NCI-H1436 (cell line): ENCODE measurements at regions not wholly inside any gene's neighbourhood (a gene's known extent, or its start where the extent isn't known, plus 50 kb on each side); places are given as distances from the start of the nearest gene placed in this dataset.

Experiments used
- DNase-seq: peaks from one replicate; lab custom pipeline; 2025; lab: John Stamatoyannopoulos, UW

DNA sequence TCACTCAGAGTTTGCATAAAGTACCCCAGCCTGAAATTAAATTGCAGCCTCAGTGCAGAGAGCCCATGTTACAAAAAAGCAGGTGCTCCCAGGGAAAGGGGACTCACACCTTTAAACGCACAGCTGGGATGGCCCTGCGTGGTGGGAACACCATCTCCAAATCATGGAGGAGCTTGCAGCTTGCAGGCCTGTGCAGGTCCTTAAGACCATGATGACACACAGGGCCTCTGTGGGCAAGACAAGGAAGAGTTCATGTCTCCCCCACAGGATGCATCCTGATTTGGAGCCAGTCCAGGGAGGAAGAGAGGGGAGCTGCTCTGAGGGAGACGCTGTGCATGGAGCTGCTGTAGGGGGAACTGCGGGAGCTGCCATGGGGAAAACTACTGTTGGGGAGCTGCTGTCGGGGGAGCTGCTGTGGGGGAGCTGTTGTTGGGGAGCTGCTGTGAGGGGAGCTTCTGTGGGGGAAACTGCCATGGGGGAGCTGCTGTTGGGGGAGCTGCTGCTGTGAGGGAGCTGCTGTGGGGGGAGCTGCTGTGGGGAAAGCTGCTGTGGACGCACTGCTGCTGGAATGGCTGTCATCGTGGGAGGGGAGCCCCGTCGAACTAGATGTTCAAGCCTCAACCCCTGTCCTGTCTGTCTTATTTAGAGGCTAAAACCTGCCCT is 113.9 kb downstream of the MATN1 start:
- DNase-seq, result no peak

DNA sequence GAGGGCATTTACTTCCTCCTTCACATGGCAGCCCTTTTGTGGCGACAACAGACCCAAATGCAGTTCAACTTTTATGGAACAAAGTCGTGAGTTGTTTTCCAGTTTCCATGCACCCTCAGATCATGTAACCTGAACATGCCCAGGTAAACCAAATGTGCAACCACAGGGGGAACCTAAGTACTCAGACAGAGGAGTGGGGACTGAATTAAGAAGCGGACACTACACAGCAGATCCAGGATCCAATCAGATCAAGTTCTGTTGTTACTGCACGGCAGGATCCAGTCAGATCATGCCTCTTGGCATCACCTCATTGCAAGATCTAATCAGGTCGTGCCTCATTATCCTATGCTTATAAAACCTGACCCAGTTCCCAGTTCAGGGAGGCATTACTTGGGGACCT is 115.7 kb downstream of the MATN1 start:
- no peak for DNase-seq

DNA sequence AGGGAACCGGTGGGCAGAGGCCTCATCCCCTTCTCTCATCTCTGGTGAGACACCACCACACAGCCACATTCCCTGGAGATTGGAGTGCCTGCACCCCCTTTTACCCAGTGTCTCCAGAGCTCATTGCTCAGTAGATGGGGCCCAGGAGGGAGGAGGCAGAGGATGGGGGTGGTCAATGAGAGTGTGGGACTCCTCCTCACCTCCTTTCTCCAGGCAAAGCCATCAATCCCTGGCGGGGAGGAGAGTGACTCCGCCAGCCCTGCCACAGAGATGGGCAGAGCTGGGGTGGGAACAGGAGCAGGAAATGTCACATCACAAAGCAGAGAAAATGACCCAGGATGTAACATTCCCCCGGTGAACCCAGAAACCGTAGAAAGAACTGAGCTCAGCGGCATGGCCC is 117.2 kb downstream of the MATN1 start:
- no peak for DNase-seq

- no peak for DNase-seq
Measured at GRCh38 chr1:30605441-30605920, 117.9 kb downstream of the MATN1 start.

DNA sequence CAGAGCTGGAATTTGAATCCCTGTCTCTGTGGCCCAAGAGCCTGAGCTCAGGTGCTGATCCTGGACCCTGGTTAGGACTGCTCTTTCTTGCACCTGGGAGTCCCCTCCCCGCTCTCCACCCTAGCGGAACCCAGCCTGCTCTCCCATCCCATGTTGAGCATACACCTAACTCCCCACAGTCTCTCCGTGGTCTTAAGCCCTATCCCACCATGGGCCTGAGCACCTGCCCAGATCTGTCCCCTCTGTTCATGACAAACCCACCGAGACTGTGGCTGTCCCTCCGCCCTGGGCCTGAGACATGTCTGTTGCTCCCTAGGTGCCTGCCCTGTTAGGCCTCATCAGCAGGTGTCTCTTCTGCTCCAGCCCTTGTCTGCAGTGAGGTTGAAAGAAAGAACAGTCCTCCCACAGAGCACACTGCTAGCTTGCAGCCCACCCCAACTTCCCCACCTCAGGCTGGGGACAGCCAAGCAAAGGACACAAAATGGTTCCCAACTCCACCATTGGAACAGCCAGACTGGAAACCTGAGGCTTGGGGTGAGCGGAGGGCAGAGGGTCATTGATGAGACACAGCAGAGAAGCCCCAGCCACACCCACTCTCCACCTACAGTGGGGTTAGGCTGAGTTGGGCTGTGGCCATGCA is 118.5 kb downstream of the MATN1 start:
- no peak for DNase-seq

- DNase-seq, result no peak
Measured at GRCh38 chr1:30603081-30603858, 120.1 kb downstream of the MATN1 start.

DNA sequence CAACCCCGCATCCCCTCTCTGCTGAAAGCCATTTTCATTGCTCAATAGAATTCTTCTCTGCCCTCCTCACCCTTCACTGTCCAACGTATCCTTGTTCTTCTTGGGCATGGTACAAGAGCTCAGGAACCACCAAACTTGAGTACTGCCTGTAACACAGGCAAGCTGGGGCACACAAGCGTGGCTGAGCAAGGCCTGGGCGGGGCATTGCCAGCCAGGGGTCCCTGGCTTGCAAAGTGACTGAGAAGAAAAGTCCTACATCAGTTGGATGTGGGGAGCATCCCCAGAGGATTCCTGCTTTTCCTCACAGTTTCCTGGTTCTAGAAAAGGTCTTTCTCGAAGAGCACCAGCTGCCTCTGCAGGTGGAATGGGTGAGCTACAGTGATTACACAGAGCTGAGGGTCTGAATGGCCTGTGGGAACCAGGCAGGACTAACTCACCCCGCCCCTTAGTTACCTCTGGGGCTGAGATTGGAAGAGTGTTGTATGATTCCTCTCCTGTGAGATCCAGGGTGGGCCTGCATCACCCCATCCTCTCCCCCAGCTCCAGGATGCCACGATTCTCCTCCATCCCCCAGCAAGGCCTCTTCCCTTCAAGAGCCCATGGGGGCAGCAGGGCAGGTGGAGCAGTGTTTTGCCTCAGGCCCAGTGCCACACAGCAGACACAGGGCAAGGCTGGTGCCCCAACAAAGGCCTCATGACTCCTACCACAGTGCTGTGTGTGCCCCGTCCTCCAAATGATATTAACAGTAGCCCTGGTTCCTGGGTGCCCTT is 121.9 kb downstream of the MATN1 start:
- no peak for DNase-seq

DNA sequence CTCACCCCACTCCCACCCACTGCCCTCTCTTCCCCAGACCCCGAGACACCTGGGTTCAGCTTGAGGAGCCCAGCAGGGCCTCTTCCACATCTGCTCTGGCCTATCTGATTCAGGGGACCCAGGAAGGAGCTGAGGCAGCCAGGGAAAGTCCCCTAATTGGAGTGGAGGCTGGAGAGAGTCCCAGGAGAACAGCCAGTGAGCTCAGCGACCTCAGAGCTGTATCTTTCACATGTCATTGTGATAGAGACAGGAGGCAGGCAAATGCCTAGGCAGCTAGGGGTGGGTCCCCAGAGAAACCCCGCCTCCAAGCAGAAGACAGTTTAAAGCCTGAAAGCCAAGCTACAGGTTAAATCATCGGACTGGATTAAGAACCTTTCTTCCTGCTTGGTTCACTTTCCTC is 122.7 kb downstream of the MATN1 start:
- no peak for DNase-seq

GRCh38 chr1:30600258-30600657 is 123.1 kb downstream of the MATN1 start:
- DNase-seq, result no peak

- DNase-seq, result no peak
Measured at GRCh38 chr1:30599721-30600120, 123.7 kb downstream of the MATN1 start.

- no peak for DNase-seq
Measured at GRCh38 chr1:30598571-30599114, 124.7 kb downstream of the MATN1 start.

- DNase-seq, result no peak
Measured at GRCh38 chr1:30597711-30598110, 125.7 kb downstream of the MATN1 start.

- no peak for DNase-seq
Measured at GRCh38 chr1:30596891-30597290, 126.5 kb downstream of the MATN1 start.

DNA sequence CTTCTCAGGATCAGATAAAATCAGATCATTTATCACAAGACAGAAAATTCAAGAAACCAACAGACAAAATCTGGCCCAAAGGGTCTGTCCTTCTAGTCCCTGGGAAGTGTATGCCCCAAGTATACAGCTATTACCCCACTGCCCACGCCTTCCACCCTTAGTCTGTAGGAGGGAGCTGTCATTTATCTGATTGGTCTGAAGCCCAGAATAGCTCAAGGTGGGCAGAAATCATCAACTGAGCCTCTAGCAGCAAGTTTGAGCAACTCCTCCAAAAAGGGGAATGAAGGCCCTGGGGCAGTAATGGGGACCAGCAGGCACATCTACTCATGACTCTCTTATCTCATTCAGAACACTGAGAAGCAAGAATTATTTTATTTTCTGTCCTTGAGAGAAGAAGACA is 126.9 kb downstream of the MATN1 start:
- no peak for DNase-seq

DNA sequence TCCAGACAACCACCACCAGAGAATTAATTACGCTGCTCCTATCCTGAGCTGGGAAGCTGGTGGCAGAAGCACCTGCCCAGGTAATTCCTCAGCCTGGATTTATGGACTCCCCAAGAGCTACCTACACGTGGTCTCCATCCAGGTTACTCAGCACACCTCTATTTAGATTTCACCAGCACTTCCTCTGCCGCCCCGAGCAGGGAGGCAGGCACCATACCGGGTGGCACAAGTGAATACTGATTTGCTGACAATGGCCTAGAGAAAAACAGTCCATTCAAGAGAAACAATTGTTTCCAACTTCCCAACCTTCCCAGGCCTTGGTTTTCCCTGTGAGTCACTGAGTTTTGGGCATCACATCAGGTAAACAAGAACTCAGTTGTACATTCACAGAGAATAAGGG is 134.3 kb downstream of the MATN1 start:
- DNase-seq, result no peak

DNA sequence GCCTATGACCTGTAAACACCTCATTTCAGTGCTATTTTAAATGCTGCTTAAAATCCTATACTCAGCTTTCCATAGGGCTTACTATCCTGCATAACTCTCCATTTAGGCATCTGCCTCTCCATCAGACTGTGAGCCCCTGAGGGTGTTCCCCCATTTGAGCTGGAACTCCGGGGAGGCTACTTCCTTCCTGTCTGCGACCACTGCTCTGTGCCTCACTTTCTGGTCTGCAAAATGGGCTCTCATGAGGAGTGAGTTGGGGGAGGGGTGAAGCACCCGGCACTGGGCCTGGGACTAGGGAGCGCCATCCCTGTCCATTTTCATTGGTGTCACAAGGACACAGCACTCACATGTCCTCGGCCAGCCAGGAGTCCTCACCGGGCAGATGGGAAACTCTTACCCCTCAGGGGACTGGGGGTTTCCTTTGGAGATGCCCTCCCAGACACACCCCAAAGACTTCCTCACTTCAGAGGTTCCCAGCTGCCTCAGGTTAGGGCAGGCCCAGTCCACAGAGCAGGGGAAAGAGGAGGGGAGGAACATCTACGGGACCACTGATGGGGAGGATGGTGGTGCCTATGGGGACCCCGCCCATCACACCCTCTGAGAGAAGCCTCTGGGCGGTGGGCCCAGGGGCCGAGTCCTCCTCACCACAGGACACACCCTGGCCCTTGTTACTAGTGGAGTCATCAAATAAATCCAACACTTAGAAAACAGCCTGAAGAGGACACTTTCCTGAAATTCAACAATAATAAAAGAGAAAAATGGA is 134.9 kb downstream of the MATN1 start:
- DNase-seq, result no peak

- no peak for DNase-seq
Measured at GRCh38 chr1:30586671-30587070, 136.7 kb downstream of the MATN1 start.

GRCh38 chr1:30579580-30579979 is 143.8 kb downstream of the MATN1 start:
- no peak for DNase-seq

- DNase-seq, result no peak
Measured at GRCh38 chr1:30575066-30575465, 148.3 kb downstream of the MATN1 start.

GRCh38 chr1:30572192-30572591 is 151.2 kb downstream of the MATN1 start:
- no peak for DNase-seq

DNA sequence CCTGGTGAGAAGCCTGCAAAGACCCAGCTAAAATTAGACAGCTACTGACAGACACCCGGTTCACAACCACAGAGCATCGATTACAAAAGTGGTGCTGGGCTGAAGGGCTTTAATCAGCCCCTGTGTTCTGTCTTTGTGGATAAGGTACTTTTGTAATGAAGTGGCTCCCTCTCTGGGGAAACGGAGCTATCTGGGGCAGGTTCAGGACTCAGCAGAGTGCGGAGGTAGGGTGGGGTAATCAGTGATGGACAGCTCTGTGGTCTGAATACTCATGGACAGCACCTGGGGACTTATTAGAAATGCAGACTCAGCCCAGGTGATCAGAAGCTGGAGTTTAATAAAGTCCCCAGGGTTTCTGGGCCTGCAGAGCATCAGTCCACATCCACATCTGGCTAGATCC is 152.0 kb downstream of the MATN1 start:
- DNase-seq, result no peak
